ENCODE measurements at regions not wholly inside any gene's neighbourhood (a gene's known extent, or its start where the extent isn't known, plus 50 kb on each side); places are given as distances from the start of the nearest gene placed in this dataset.

DNA sequence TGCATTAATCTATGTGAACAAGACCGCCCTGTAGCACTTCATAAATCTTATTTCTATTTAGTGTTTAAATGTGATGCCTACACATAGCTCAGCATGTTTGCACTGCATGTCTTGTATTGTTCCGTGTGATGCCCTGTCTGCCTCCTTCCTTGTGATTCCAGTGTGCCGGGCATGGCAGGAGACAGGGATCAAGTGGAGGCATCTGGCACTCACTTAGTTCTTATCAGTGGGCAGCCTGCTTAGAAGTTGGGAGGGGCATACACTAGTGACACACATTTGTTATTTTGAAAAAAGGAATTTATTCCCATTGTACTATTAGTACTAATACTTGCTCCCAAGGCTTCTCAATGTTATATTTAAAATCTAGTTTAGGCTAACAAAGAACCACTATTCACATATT, 176.4 kb downstream of the KCNA5 start:
- Histone ChIP-seq H3K36me3 (no peaks in the 10 kb centered on the region), H3K27ac (no peak overlapping the region), H3K4me1 (replicated peaks) (no peaks in the 10 kb centered on the region), H3K27me3 (replicated peaks; ENCODE audit: insufficient read depth) (no peaks in the 10 kb centered on the region), H3K9me3 (no peaks in the 10 kb centered on the region), H3K4me3 (no peak overlapping the region)
- intact Hi-C loops (cut with DNase I) = no loop called here
- no peak for TF ChIP-seq POLR2AphosphoS5 (IDR thresholded peaks at IDR 0.05)
- TF ChIP-seq, protein P1, sequence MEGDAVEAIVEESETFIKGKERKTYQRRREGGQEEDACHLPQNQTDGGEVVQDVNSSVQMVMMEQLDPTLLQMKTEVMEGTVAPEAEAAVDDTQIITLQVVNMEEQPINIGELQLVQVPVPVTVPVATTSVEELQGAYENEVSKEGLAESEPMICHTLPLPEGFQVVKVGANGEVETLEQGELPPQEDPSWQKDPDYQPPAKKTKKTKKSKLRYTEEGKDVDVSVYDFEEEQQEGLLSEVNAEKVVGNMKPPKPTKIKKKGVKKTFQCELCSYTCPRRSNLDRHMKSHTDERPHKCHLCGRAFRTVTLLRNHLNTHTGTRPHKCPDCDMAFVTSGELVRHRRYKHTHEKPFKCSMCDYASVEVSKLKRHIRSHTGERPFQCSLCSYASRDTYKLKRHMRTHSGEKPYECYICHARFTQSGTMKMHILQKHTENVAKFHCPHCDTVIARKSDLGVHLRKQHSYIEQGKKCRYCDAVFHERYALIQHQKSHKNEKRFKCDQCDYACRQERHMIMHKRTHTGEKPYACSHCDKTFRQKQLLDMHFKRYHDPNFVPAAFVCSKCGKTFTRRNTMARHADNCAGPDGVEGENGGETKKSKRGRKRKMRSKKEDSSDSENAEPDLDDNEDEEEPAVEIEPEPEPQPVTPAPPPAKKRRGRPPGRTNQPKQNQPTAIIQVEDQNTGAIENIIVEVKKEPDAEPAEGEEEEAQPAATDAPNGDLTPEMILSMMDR (IDR thresholded peaks at IDR 0.05) = no peak
- TF ChIP-seq POLR2A (IDR thresholded peaks at IDR 0.05) = no peak
- 58% methylated on average over 3 of the region's 3 CpGs for WGBS
- DNase-seq (ENCODE audit: low spot score) = no peak

DNA sequence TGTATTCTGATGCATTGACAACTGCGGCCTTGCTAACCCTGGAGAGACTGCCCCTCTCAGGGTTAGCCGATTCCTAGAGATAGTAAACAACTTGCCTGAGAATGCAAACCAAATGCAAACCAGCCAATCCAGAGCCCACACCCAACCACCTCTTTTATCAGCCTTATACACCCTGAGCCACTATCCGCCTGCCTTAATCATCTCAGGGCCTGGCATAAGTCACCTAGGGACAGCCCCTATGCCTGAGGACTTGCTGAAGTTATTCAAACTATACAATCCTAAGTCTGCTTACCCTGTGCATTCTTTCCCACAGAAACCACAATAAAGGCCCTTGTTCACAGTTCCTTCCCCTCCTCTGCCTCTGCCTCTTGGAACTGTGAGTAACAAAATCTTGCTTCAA, 177.2 kb downstream of the KCNA5 start:
- H3K27me3 ChIP-seq (replicated peaks; ENCODE audit: insufficient read depth) = no peaks in the 10 kb centered on the region
- intact Hi-C loops (cut with DNase I) = no loop called here
- no peak for TF ChIP-seq POLR2AphosphoS5 (IDR thresholded peaks at IDR 0.05)
- TF ChIP-seq POLR2A (IDR thresholded peaks at IDR 0.05) = no peak
- TF ChIP-seq, protein P1 (IDR thresholded peaks at IDR 0.05) = no peak

DNA sequence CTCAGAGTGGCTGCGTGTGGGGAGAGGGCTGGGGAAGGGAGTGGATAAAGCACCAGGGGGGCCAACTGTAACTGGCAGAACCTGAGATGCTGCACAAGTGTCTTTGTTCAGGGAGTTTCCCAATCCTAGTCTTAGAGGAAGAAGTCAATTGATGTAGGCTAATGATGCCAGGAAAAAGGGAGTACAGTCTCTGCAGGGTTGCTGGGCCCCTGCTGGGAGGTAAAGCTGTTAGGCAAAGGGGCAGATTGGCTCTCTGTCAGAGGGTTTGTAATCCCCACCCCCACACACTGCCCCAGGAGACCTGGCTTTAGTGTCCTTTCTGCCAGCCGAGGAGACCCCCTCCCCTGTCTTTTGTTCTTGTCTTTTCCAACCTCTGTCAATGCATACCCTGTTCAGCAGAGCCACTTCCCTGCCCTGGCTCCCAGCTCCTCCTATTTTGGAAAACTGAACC, 178.4 kb downstream of the KCNA5 start:
- Histone ChIP-seq H3K4me1 (replicated peaks) (no peaks in the 10 kb centered on the region), H3K27me3 (replicated peaks; ENCODE audit: insufficient read depth) (no peaks in the 10 kb centered on the region), H3K9me3 (no peaks in the 10 kb centered on the region), H3K36me3 (no peaks in the 10 kb centered on the region), H3K4me3 (no peak overlapping the region), H3K27ac (no peak overlapping the region)
- WGBS = 64% methylated on average over 2 of the region's 2 CpGs
- intact Hi-C loops (cut with DNase I) = no loop called here
- TF ChIP-seq POLR2AphosphoS5 (IDR thresholded peaks at IDR 0.05) (no peak), POLR2A (IDR thresholded peaks at IDR 0.05) (no peak)
- TF ChIP-seq, protein P1 (IDR thresholded peaks at IDR 0.05) = no peak
- no peak for DNase-seq (ENCODE audit: low spot score)

More for the DNA sequence above, 177.2 kb downstream of the KCNA5 start:
- no peak overlapping the region for H3K27ac ChIP-seq
- no peaks in the 10 kb centered on the region for H3K9me3 ChIP-seq
- H3K4me3 ChIP-seq = no peak overlapping the region
- WGBS = 80% methylated on average over 3 of the region's 3 CpGs
- no peak for DNase-seq (ENCODE audit: low spot score)
- H3K36me3 ChIP-seq = no peaks in the 10 kb centered on the region
- H3K4me1 ChIP-seq (replicated peaks) = no peaks in the 10 kb centered on the region

DNA sequence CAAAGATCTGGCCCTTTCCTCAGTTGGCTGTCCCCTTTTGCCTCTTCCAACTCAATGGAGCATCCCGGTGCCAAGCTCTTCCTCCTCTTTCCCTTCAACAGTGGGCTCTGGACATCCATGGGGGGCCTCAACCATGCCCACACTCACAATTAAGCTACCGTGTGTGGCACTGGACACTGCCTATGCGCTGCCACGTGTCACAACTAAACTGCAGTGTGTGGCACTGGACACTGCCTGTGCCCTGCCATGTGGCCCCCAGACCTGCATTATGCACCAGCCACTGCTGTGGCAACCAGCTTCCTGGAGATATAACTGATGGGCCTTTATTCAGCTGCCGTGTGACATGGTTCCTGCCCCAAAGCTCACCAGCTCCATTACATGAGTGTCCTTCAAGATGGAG, 179.1 kb downstream of the KCNA5 start:
- H3K27ac ChIP-seq = no peak overlapping the region
- 98% methylated on average over 5 of the region's 5 CpGs for WGBS
- no peaks in the 10 kb centered on the region for H3K36me3 ChIP-seq
- TF ChIP-seq, protein P1 (IDR thresholded peaks at IDR 0.05) = no peak
- TF ChIP-seq POLR2A (IDR thresholded peaks at IDR 0.05) (no peak), POLR2AphosphoS5 (IDR thresholded peaks at IDR 0.05) (no peak)
- no peaks in the 10 kb centered on the region for H3K27me3 ChIP-seq (replicated peaks; ENCODE audit: insufficient read depth)
- no peaks in the 10 kb centered on the region for H3K4me1 ChIP-seq (replicated peaks)
- no peak overlapping the region for H3K4me3 ChIP-seq
- intact Hi-C loops (cut with DNase I) = no loop called here
- no peaks in the 10 kb centered on the region for H3K9me3 ChIP-seq
- DNase-seq (ENCODE audit: low spot score) = no peak

DNA sequence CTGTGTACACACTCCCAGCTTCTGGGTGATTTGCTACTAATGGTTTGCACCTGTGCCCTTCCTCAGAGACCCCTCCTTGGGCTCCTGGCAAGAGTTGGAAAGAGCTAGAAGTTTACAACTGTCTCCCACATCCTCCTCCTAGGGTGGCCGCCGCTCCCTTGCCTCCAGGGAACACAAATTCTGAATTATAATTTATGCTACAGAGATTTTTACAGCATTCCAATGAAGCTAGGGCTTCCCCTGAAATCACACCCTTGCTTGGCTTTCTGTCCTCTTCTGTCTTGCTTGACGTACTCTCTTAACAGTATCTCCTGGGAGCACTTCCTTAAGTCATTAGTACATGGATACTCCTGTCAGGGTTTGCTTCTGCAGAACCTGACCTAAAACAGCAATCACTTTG, 180.2 kb downstream of the KCNA5 start:
- no peak overlapping the region for H3K4me3 ChIP-seq
- 61% methylated on average over 3 of the region's 3 CpGs for WGBS
- DNase-seq (ENCODE audit: low spot score) = no peak
- no peak for TF ChIP-seq POLR2A (IDR thresholded peaks at IDR 0.05)
- no peak for TF ChIP-seq POLR2AphosphoS5 (IDR thresholded peaks at IDR 0.05)
- TF ChIP-seq, protein P1 (IDR thresholded peaks at IDR 0.05) = no peak
- H3K36me3 ChIP-seq = no peaks in the 10 kb centered on the region
- H3K27me3 ChIP-seq (replicated peaks; ENCODE audit: insufficient read depth) = no peaks in the 10 kb centered on the region
- intact Hi-C loops (cut with DNase I) = no loop called here
- H3K4me1 ChIP-seq (replicated peaks) = no peaks in the 10 kb centered on the region
- no peaks in the 10 kb centered on the region for H3K9me3 ChIP-seq
- H3K27ac ChIP-seq = no peak overlapping the region
